HG02885 (cell line): ENCODE measurements at regions not wholly inside any gene's neighbourhood (a gene's known extent, or its start where the extent isn't known, plus 50 kb on each side); places are given as distances from the start of the nearest gene placed in this dataset.

Source experiments
- ATAC-seq: cut with Tn5 transposase; IDR thresholded peaks from one replicate; pipeline ENCODE4 v1.9.1; 2021; ENCODE audit warnings: mild to moderate bottlenecking; ENCODE audit not compliant: unreplicated experiment, poor library complexity

DNA sequence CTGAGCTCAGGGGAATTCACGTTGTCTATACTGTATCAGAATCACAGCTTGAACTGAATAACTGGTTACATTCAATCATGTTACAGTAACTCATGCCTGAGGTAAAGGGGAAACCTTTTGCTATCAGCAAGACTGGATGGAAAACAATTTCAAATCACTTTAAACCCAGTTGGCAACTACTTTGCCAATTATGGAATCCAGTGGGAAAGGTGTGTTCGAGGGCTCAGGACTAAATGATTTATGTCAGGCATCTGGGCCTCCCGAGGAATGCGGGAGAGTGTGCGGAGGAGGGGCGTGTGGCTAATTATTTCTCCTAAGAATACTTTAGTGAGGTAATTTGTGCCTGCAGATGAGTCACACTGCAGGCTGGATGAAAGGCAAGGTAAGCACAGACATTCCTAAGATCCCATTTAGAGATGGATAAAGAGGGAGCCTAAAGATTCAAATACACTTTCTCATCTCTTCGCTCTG, 100.1 kb downstream of the HRH4 start:
- ATAC-seq, result no peak

- ATAC-seq, result no peak
Measured at GRCh38 chr18:24561369-24561965, 101.0 kb downstream of the HRH4 start.

DNA sequence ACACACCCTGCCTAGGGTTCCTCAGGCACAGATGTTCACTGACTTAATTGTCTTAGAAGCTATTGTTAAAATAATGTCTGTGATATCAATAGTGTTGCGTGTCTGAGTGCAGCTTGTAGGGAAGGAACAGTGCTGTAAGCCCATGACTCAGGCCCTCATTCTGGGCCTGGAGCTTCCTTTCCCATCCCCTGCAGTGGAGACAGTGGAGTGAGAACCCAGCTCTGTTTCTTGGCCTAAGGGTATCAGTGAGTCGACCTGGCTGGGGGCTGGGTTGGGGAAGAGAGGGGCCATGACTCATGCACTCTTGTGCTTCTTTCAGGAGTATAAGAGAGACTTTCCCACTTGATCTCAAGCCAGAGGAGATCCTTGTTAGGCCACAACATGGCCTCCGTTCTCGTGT, 106.8 kb downstream of the HRH4 start:
- no peak for ATAC-seq

GRCh38 chr18:24570716-24571115, 110.3 kb downstream of the HRH4 start:
- no peak for ATAC-seq

GRCh38 chr18:24582771-24583170, 122.3 kb downstream of the HRH4 start:
- ATAC-seq, result no peak

DNA sequence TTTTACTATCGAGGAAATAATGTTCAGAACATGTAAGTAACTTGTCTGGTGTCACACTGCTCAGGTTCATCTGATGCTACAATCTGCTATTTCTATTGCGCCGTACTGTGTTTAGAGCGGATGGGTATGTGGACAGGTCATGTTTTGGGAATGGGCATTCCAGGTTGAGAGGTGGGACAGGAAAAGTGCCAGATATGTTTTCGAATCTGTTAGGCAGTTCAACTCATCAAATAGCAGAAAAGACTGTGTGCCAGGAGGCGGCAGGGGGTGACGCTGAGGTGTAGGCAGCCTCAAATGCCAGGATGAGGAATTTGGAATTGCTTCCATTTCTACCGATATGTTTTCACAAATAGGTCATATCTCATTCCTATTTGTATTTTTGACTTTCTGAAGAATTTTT, 123.8 kb downstream of the HRH4 start:
- no peak for ATAC-seq

- no peak for ATAC-seq
Measured at GRCh38 chr18:24584813-24585212, 124.4 kb downstream of the HRH4 start.

DNA sequence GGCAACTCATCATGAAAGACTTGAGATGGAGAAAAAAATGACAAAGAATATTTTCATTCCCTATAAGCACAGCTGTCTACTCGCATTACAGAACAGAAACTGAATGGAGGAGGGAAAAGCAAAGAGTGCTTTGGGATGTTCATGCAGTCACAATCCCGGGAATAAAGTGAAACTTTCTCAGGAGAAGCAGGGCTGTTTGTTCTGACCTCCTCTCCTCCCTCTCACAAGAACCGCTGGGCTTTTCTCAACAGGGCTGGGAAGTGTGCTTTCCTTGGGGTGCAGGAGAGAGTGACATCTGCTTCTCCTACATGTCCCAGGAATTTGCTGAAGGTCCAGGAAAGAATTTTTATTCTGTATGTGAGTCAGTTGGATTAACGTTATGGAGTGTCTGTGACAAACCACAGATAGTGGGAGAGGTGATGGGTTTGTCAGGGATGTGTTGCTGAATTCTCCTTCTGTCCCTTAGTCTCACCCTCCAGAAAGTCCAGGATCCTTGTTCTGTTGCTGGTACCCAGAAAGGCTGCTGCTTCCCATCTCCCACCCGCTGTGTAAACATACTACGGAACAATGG, 125.6 kb downstream of the HRH4 start:
- ATAC-seq, result no peak

DNA sequence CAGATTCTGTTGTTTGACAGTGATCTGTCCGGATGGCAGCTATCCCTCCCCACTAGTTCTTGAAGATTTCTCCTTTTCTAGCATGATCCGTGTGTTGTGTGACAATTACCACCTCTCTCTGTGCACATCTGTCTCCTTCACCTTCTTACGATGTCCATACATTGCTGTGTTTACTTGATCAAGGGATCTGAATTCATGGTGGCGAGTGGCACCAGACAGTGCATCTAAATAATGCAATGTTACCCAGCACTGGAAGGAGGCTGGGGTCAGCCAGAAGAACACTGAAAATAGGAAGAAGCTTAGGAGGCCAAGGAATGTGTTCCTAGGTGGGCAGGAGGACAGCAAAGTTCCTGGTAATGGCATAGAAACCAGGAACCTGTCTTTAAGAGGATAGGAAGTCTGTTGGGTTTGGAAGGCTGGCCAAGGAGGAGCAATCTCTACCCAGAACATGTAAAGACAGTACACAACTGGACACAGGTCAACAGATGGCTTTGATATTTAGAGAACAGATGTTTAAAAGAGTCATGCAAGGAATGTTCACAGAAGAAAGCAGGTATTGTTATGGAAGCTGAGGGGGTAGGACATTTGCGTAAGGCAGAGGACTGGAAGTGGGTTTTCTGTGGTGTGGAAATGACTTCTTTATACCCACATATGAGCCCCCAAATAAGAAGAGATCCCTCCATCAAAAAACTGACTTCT, 126.4 kb downstream of the HRH4 start:
- no peak for ATAC-seq

- ATAC-seq, result no peak
Measured at GRCh38 chr18:24588440-24588839, 128.0 kb downstream of the HRH4 start.

DNA sequence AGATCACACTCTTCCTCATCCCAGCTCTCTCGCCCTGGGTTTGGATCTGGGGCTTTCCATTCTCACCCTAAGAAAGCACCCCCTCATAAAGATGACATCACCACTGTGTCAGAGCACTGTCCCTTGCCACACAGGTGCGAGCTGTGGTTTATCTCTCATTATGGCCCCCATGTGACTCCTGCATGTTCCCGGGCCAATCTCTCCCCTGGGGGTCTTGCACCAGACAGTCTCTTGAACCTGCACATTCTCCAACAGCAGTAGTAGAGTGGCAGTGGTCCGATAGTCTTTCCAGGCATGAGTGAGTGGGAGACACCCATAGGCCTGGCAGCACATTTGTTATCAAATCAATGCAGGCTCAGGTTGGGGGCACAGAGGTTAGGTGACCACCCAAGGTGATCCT, 130.5 kb downstream of the HRH4 start:
- no peak for ATAC-seq

DNA sequence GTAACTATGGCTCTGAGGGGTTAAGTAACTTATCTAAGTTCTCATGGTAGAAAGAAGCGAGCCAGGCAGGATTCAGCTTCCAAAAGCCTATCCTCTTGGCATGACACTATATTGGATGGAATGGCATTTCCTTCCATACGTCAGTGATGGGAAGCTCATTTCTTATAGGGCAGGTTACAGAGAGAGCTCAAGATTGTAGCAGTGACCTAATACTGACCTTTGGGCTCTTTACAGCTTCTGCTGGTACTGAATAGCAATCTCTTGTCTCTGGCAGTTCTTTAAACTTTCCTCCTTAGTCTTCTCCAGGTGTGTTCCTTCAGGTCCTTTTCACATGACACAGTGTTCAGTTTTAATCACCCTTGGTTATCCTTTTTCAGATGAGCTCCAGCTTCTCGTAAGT, 133.0 kb downstream of the HRH4 start:
- no peak for ATAC-seq

- no peak for ATAC-seq
Measured at GRCh38 chr18:24593886-24594285, 133.4 kb downstream of the HRH4 start.

DNA sequence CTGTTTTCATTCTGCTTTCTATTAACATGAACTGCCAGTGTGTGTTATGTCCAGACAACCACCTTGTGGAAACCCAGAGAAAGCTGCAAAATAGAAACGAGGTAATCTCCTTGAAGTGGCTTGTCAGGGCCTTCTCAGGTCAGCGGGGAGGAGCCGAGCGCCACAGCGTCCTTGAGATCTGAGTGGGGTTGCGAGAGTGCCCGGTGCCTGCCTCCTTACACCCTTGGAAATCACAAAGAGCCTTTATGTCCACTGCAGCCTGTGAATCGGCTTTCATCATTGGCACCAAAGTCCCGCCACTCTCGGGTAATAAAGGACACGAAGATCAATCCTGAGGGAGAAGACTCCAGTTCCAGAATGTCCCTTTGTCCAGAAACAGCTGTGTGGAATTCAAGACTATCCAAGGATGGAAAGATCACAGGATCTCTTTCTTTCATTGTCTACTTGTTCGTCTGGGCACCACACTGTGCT, 135.2 kb downstream of the HRH4 start:
- no peak for ATAC-seq

DNA sequence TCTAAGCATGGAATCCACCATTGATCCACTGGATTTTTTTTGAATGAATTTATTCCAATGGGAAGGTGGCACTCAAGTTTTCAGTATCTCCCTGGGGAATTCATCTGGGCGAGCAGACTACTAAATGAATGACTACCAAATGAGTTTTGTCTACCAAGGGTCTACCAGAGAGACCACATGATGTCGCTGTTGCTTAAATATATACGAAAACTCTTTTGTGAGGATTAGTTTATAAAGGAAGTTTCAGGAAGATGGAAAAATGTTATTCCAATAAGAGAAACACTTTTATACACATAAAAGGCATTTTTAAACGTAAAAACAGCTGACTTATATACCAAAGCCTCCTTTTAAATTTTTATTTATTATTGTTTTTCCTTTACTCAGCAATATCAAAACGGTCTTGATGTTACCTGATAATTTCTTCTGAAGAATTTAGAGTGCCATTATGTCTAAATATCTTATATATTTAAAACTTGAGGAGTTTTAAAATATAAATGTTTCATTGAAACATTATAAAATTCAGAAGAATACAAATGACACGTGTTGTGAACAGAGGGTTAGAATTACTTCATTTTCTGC, 139.7 kb downstream of the HRH4 start:
- no peak for ATAC-seq

DNA sequence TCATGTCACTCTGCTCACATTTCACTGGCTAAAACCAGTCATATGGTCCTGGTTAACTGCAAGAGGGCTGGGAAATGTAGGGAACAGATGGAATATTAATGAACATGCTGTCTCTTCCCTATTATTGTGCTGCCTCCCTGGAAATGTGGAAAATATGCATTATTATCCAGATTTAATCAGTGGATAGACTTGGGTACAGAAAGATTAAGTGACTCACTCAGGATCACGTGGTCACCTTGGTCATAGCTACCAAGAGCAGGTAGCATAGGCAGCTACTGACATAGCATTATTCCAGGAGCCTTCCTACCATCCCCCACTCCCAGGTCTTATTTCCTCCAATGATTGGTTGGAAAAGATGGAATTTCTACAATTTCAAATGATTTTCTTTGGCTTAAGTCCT, 141.1 kb downstream of the HRH4 start:
- ATAC-seq, result no peak

GRCh38 chr18:24602201-24602600, 141.8 kb downstream of the HRH4 start:
- ATAC-seq, result no peak

GRCh38 chr18:24603151-24603550, 142.7 kb downstream of the HRH4 start:
- no peak for ATAC-seq

DNA sequence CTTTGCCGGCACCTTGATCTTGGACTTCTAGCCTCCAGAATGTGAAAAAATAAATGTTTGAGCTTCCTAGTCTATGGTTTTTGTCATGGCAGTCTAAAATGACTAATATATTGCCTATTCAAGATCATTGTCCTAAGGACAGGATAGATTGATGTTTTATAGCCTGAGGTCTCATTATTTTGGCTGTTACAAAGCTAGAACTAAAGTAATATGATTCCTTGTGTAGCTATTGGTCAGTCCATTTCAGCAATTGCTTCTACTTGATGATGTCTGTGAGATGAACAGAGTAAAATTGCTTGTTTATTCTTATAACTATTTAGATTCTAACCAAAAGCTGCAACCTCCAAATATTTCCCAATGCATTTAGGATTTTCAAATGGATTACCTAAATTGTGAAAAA, 145.0 kb downstream of the HRH4 start:
- no peak for ATAC-seq

GRCh38 chr18:24609254-24609653, 148.8 kb downstream of the HRH4 start:
- ATAC-seq, result no peak

- ATAC-seq, result no peak
Measured at GRCh38 chr18:24611075-24611474, 150.6 kb downstream of the HRH4 start.
